Astrocyte of the cerebellum (primary cell): ENCODE measurements at regions not wholly inside any gene's neighbourhood (a gene's known extent, or its start where the extent isn't known, plus 50 kb on each side); places are given as distances from the start of the nearest gene placed in this dataset.

Experiments
- DNase-seq: peaks from one replicate; pipeline ENCODE4 v3.0.0-alpha.2; 2011; ENCODE audit warnings: low read depth
- H3K4me3 ChIP-seq: 2 replicates; pipeline ENCODE4 v1.5.1; 2011; ENCODE audit warnings: mild to moderate bottlenecking, low read depth, low read length, moderate library complexity
- CTCF ChIP-seq: IDR thresholded peaks from 2 replicates; pipeline ENCODE4 v1.5.1; 2012; ENCODE audit warnings: low read length, low read depth, moderate library complexity, mild to moderate bottlenecking; ENCODE audit errors: missing control alignments
- in situ Hi-C: cut with HindIII; loops from 2 replicates; pipeline ENCODE4 v1.10.0; 2017; ENCODE audit warnings: low sequenced_read_pairs

GRCh38 chr2:147247749-147248148 is 597.1 kb upstream of the ACVR2A start:
- in situ Hi-C loops: no loop called here
- no peak for TF ChIP-seq CTCF
- no peak for DNase-seq
- no peak overlapping the region for H3K4me3 ChIP-seq

- TF ChIP-seq CTCF: no peak
- DNase-seq: no peak
- no peak overlapping the region for H3K4me3 ChIP-seq
- in situ Hi-C loops: no loop called here
Observed at GRCh38 chr2:147242445-147242844, 602.4 kb upstream of the ACVR2A start.

GRCh38 chr2:147236601-147237000 is 608.2 kb upstream of the ACVR2A start:
- DNase-seq: no peak
- no peak for TF ChIP-seq CTCF
- H3K4me3 ChIP-seq: no peak overlapping the region
- in situ Hi-C loops: no loop called here

GRCh38 chr2:147232225-147232669 is 612.6 kb upstream of the ACVR2A start:
- no peak for DNase-seq
- H3K4me3 ChIP-seq: no peak overlapping the region
- in situ Hi-C loops: no loop called here
- TF ChIP-seq CTCF: no peak

- in situ Hi-C loops: no loop called here
- no peak for DNase-seq
- TF ChIP-seq CTCF: no peak
- no peak overlapping the region for H3K4me3 ChIP-seq
Observed at GRCh38 chr2:147231607-147232006, 613.2 kb upstream of the ACVR2A start.

GRCh38 chr2:147231081-147231480 is 613.7 kb upstream of the ACVR2A start:
- no peak for DNase-seq
- TF ChIP-seq CTCF: no peak
- H3K4me3 ChIP-seq: no peak overlapping the region
- in situ Hi-C loops: no loop called here

GRCh38 chr2:147227313-147227712 is 617.5 kb upstream of the ACVR2A start:
- in situ Hi-C loops: no loop called here
- H3K4me3 ChIP-seq: no peak overlapping the region
- no peak for TF ChIP-seq CTCF
- no peak for DNase-seq
